SK-N-SH (cell line): ENCODE measurements at regions not wholly inside any gene's neighbourhood (a gene's known extent, or its start where the extent isn't known, plus 50 kb on each side); places are given as distances from the start of the nearest gene placed in this dataset.

Experiments used
- CTCF ChIP-seq: fragments of 200-600 bp; sonication (generic); IDR thresholded peaks from 2 replicates; pipeline ENCODE4 v1.6.1; 2017; ENCODE audit warnings: antibody characterized with exemption, mild to moderate bottlenecking, moderate library complexity
- EP300 ChIP-seq, 2 experiments: IDR thresholded peaks; 2 replicates each; pipeline versions ENCODE4 v1.4.0 to v1.6.1; 2012; ENCODE audit warnings: borderline replicate concordance in 1 of 2, low read depth in 1 of 2, low read length in 1 of 2
- FOXM1 ChIP-seq: IDR thresholded peaks from 2 replicates; pipeline ENCODE4 v1.4.0; 2012; ENCODE audit warnings: low read depth, mild to moderate bottlenecking
- GABPA ChIP-seq: IDR thresholded peaks from 2 replicates; pipeline ENCODE4 v1.4.0; 2012; ENCODE audit warnings: low read depth, mild to moderate bottlenecking
- JUND ChIP-seq: IDR thresholded peaks from 2 replicates; pipeline ENCODE4 v1.4.0; 2012
- POLR2AphosphoS5 ChIP-seq: IDR thresholded peaks from 2 replicates; pipeline ENCODE4 v1.6.1; 2012; ENCODE audit warnings: low read depth, low read length
- REST ChIP-seq: IDR thresholded peaks from 2 replicates; pipeline ENCODE4 v1.6.1; 2012; ENCODE audit warnings: mild to moderate bottlenecking, low read depth, low read length, moderate library complexity
- SIN3A ChIP-seq: IDR thresholded peaks from 2 replicates; pipeline ENCODE4 v1.6.1; 2012; ENCODE audit warnings: low read depth, mild to moderate bottlenecking, low read length, moderate library complexity, borderline replicate concordance
- SMC3 ChIP-seq: IDR thresholded peaks from 2 replicates; pipeline ENCODE4 v1.6.1; 2012; ENCODE audit warnings: low read depth, low read length, improper control_type of control experiment
- TAF1 ChIP-seq: IDR thresholded peaks from 2 replicates; pipeline ENCODE4 v1.6.1; 2012; ENCODE audit warnings: low read depth, mild to moderate bottlenecking, low read length, moderate library complexity, borderline replicate concordance
- TCF12 ChIP-seq: IDR thresholded peaks from 2 replicates; pipeline ENCODE4 v1.4.0; 2012
- TEAD4 ChIP-seq: IDR thresholded peaks from 2 replicates; pipeline ENCODE4 v1.4.0; 2012; ENCODE audit warnings: mild to moderate bottlenecking, borderline replicate concordance; ENCODE audit not compliant: insufficient read depth

GRCh38 chr17:77786090-77786489, 172.4 kb upstream of the TNRC6C start:
- no peak for TF ChIP-seq CTCF
- TF ChIP-seq POLR2AphosphoS5 = no peak
- no peak for TF ChIP-seq TEAD4
- no peak for TF ChIP-seq REST
- TF ChIP-seq EP300 (IDR thresholded peaks at IDR 0.05; ENCODE audit: borderline replicate concordance in 1 of 2, low read depth in 1 of 2, low read length in 1 of 2) = no peak
- TF ChIP-seq TAF1 = no peak
- TF ChIP-seq FOXM1 = no peak
- no peak for TF ChIP-seq SMC3
- no peak for TF ChIP-seq JUND
- no peak for TF ChIP-seq SIN3A
- TF ChIP-seq TCF12 = no peak
- TF ChIP-seq GABPA = no peak
